GM18498 (cell line): ENCODE measurements at regions not wholly inside any gene's neighbourhood (a gene's known extent, or its start where the extent isn't known, plus 50 kb on each side); places are given as distances from the start of the nearest gene placed in this dataset.
"Not testable (repeated sequence)": the region's sequence is repeated elsewhere in the genome, so short reads cannot be mapped to it uniquely, and the experiment has no call there.

Experiments
- ATAC-seq: cut with Tn5 transposase; IDR thresholded peaks from one replicate; pipeline ENCODE4 v1.9.1; 2021; ENCODE audit warnings: mild to moderate bottlenecking, moderate library complexity; ENCODE audit not compliant: unreplicated experiment

- no peak for ATAC-seq
Measured at GRCh38 chr2:11877764-11878163, 131.3 kb downstream of the LPIN1 start.

GRCh38 chr2:11885253-11885652 is 138.8 kb downstream of the LPIN1 start:
- ATAC-seq, result not testable (repeated sequence)

GRCh38 chr2:11886899-11887298 is 140.5 kb downstream of the LPIN1 start:
- not testable (repeated sequence) for ATAC-seq

- ATAC-seq, result no peak
Measured at GRCh38 chr2:11889101-11889850, 142.8 kb downstream of the LPIN1 start.

- no peak for ATAC-seq
Measured at GRCh38 chr2:11889854-11890253, 143.4 kb downstream of the LPIN1 start.

GRCh38 chr2:11891028-11891427 is 144.6 kb downstream of the LPIN1 start:
- no peak for ATAC-seq

GRCh38 chr2:11891671-11892440 is 145.4 kb downstream of the LPIN1 start:
- ATAC-seq, result no peak

GRCh38 chr2:11896386-11896785 is 150.0 kb downstream of the LPIN1 start:
- ATAC-seq, result no peak

- ATAC-seq, result no peak
Measured at GRCh38 chr2:11898576-11898975, 152.1 kb downstream of the LPIN1 start.

- no peak for ATAC-seq
Measured at GRCh38 chr2:11899264-11899818, 152.9 kb downstream of the LPIN1 start.

GRCh38 chr2:11900891-11901290 is 154.5 kb downstream of the LPIN1 start:
- not testable (repeated sequence) for ATAC-seq

GRCh38 chr2:11901351-11902069 is 155.1 kb downstream of the LPIN1 start:
- no peak for ATAC-seq

- ATAC-seq, result no peak
Measured at GRCh38 chr2:11903085-11903606, 156.7 kb downstream of the LPIN1 start.

- ATAC-seq, result peak; percentile 77
Measured at GRCh38 chr2:11904029-11904428, 157.6 kb downstream of the LPIN1 start.

- ATAC-seq, result no peak
Measured at GRCh38 chr2:11904941-11905340, 158.5 kb downstream of the LPIN1 start.

- no peak for ATAC-seq
Measured at GRCh38 chr2:11907190-11907589, 160.8 kb downstream of the LPIN1 start.

- peak; percentile 73 for ATAC-seq
Measured at GRCh38 chr2:11910971-11911370, 164.5 kb downstream of the LPIN1 start.

GRCh38 chr2:11912980-11913379 is 166.5 kb downstream of the LPIN1 start:
- no peak for ATAC-seq

- ATAC-seq, result no peak
Measured at GRCh38 chr2:11914455-11914854, 168.0 kb downstream of the LPIN1 start.

- ATAC-seq, result no peak
Measured at GRCh38 chr2:11915650-11916049, 169.2 kb downstream of the LPIN1 start.

GRCh38 chr2:11919953-11920352 is 173.5 kb downstream of the LPIN1 start:
- ATAC-seq, result no peak
